SK-N-SH treated with all-trans-retinoic acid at 6 μM for 48 hours (cell line): ENCODE measurements at regions not wholly inside any gene's neighbourhood (a gene's known extent, or its start where the extent isn't known, plus 50 kb on each side); places are given as distances from the start of the nearest gene placed in this dataset.

Experiments used
- ARNTL ChIP-seq: fragments of 450-650 bp; formaldehyde crosslinking; IDR thresholded peaks from 2 replicates; pipeline ENCODE4 v1.5.0; 2020; ENCODE audit warnings: low read depth, mild to moderate bottlenecking, moderate library complexity, borderline replicate concordance
- CSDC2 ChIP-seq: fragments of 250-450 bp; sonication (Bioruptor Pico); IDR thresholded peaks from 2 replicates; pipeline ENCODE4 v1.5.0; 2020; ENCODE audit warnings: mild to moderate bottlenecking, moderate library complexity
- GLIS3 ChIP-seq: fragments of 250-450 bp; sonication (Bioruptor Pico); IDR thresholded peaks from 2 replicates; pipeline ENCODE4 v1.5.0; 2020; ENCODE audit warnings: mild to moderate bottlenecking, moderate library complexity
- ISL1 ChIP-seq: fragments of 250-450 bp; sonication (Bioruptor Pico); IDR thresholded peaks from 2 replicates; pipeline ENCODE4 v2.1.2; 2022; ENCODE audit warnings: mild to moderate bottlenecking, moderate library complexity
- OSR1 ChIP-seq: fragments of 250-450 bp; sonication (Bioruptor Pico); IDR thresholded peaks from 2 replicates; pipeline ENCODE4 v1.8.0; 2022; ENCODE audit warnings: moderate library complexity, mild to moderate bottlenecking, inconsistent platforms
- SNAI2 ChIP-seq: fragments of 250-450 bp; sonication (Bioruptor Pico); IDR thresholded peaks from 2 replicates; pipeline ENCODE4 v1.5.0; 2020; ENCODE audit warnings: mild to moderate bottlenecking, moderate library complexity
- TCF4 ChIP-seq: fragments of 250-450 bp; sonication (Bioruptor Pico); IDR thresholded peaks from 2 replicates; pipeline ENCODE4 v1.8.0; 2021; ENCODE audit warnings: mild to moderate bottlenecking, moderate library complexity, borderline replicate concordance
- TSHZ2 ChIP-seq: fragments of 250-450 bp; sonication (Bioruptor Pico); IDR thresholded peaks from 2 replicates; pipeline ENCODE4 v1.5.0; 2020; ENCODE audit warnings: mild to moderate bottlenecking, moderate library complexity
- ZFP30 ChIP-seq: fragments of 450-650 bp; formaldehyde crosslinking; IDR thresholded peaks from 2 replicates; pipeline ENCODE4 v1.5.0; 2022; ENCODE audit warnings: mild to moderate bottlenecking, moderate library complexity

- TF ChIP-seq ARNTL (CRISPR knock-in tag): no peak
- no peak for TF ChIP-seq CSDC2 (CRISPR knock-in tag)
- TF ChIP-seq TCF4 (CRISPR knock-in tag): no peak
- no peak for TF ChIP-seq SNAI2 (CRISPR knock-in tag)
- no peak for TF ChIP-seq TSHZ2 (CRISPR knock-in tag)
- TF ChIP-seq ISL1 (CRISPR knock-in tag): no peak
- no peak for TF ChIP-seq OSR1
- no peak for TF ChIP-seq ZFP30 (CRISPR knock-in tag)
- TF ChIP-seq GLIS3: no peak
Observed at GRCh38 chr6:169859978-169860703, 108.7 kb downstream of the ERMARD start.
